C4-2B (cell line): ENCODE measurements at regions not wholly inside any gene's neighbourhood (a gene's known extent, or its start where the extent isn't known, plus 50 kb on each side); places are given as distances from the start of the nearest gene placed in this dataset.

Source experiments
- CTCF ChIP-seq: fragments of 450-650 bp; conservative IDR thresholded peaks from 2 replicates; pipeline ENCODE4 v1.5.1; 2017; ENCODE audit warnings: mild to moderate bottlenecking
- ZFX ChIP-seq: fragments of 450-650 bp; IDR thresholded peaks from 2 replicates; pipeline ENCODE4 v1.6.1; 2017

- TF ChIP-seq CTCF (no peak), ZFX (no peak)
Observed at GRCh38 chr14:38391334-38391733, 135.4 kb upstream of the CLEC14A start.
